ENCODE measurements at regions not wholly inside any gene's neighbourhood (a gene's known extent, or its start where the extent isn't known, plus 50 kb on each side); places are given as distances from the start of the nearest gene placed in this dataset.

GRCh38 chr1:29455781-29456180 is 219.5 kb downstream of the PTPRU start:
- no peak for DNase-seq

DNA sequence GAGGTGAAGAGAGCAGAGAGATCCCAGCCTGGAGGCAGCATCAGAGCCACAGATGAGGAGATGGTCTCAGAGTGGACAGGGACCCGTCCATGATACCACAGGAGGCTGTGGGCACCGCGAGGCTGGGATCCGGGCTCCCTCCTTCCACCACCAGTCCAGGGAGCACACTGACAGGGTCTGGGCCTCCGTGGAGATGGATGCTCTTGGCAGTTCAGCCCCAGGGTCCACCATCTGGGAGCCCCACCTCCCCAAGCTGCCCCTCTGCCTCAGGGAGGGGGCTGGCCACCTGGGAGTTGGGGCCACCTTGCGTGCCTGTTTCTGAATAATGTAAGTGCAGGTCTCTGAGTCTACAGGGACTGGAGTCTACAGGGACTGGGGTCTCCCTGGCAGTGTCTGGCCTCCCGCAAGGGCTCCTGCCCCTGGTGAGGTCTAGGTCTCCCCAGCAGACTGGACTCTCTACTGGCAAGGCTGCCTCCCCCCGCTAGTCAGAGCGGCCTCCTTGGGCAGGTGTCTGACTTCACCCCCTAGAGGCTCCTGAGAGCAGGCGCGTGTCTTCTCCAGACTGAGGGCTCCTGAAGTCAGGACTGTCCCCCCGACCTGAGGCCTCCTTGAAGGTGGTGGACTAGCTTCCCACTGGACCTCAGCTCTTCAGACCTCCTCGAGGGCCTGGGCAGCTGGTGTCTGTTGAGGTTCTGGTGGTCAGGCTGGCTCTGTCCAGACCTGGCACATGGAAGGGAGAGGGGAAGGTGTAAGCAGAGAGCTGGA is 218.5 kb downstream of the PTPRU start:
- no peak for DNase-seq

GRCh38 chr1:29453502-29454240 is 217.3 kb downstream of the PTPRU start:
- peak; percentile 78 for DNase-seq

DNA sequence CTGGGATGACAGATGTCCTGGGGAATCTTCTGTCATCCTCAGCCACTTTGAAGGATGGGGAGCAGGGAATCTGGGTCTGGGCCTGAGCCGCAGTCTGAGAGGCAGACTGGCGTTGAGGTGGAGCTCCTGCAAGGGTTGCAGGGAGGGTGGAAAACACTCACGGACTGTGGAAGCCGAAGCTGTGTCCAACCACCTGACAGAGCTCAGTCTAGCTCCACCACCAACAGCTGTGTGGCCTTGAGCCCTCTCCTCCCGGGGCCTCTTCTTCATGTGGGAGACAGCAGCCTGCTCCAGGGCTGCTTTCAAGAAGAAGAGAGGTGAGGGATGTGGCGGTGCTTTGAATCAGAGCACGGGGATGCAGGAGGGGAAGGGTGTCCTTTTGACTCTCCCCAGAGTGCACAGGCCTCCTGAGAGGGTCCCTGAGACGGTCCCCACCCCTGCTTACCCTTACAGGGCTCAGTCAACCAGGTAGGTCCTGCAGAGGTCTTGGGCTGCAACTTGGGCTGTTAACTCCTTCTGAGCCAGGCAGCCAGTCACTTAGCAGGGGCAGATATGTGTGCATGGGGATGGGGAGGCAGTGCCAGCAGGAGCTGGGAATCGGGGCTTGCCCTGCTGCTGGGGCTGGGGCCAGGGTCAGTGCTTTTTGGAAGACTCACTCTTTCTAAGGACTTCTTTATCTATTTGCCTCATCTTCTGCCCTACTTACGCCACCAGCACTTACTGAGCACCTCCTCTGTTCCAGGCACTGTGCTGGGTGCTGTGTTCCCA is 216.3 kb downstream of the PTPRU start:
- no peak for DNase-seq

DNA sequence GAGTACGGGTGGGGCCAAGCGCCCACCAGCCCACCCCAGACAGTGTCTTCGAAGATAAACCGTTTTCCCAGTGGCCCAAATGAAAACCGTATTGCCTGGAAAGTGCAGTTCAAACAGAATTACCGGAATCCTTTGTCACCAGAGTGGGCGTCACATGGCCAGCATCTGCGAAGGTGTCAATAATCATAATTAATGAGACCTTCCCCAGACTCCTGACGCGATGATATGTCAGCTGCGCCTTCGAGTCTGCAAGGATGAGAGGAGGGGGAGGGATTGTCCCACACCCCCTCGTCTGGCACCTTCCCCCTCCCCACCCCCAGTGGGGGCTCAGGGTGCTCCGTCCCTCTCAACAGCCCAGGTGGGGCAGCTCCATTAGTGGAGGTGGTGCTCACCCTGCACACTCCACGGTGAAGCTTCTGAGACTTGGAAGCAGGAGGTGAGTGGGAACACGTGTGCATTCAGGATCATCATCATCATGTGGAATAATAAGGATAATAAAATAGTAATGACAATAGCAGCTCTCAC is 215.1 kb downstream of the PTPRU start:
- DNase-seq = no peak

GRCh38 chr1:29450591-29450990 is 214.3 kb downstream of the PTPRU start:
- DNase-seq = no peak

DNA sequence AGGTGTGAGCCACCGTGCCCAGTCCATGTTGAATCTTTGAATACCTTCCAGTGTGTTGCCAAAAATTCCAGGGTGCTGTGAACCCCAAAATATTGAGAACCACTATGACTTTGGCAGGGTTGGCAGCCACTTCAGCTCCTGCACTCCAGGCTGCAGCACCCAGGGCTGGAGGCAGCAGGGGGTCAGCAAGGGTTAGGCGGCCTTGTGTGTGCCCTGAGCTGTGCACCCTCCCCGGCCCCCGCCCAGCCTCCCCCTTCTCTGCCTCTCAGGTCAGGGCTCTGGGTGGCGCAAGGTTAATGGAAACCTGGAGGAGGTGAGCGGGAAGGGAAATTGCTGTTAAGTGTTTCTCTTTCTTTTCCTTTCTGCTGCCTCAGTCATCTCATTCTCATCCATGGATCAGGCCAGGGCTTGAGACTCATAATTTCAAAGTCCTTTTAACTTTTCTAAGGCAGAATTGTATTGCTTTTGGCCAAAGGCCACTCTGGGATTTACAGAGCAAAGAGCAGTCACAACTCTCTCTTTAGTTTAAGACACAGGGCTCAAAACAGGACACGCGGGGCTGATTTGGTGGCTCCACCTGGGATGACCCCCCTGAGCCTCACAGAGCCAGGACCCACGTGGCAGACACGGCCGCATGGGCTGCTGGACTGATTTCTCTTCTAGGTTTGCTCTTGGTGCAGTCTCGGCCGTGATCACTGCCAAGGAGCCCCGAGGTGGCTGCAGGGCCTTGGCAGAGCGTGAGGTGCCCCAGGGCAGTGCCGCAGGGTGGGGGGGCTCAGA is 212.3 kb downstream of the PTPRU start:
- no peak for DNase-seq

DNA sequence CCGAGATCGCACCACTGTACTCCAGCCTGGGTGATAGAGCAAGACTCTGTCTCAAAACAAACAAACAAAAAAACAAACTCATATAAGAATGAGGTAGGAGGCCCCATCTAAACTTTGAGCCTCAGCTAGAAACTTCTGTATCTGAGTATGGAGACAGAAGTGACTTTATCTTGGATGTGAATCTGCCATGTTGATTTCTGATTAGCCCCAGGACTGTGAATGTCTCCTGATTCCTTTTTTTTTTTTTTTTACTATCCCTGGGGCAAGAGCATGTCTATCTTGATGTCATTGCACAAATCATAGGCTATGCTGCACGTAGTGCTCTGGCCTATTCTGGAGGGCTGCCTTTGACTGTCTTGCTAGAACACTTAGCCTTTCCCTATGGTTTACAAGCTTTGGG is 211.0 kb downstream of the PTPRU start:
- no peak for DNase-seq

DNA sequence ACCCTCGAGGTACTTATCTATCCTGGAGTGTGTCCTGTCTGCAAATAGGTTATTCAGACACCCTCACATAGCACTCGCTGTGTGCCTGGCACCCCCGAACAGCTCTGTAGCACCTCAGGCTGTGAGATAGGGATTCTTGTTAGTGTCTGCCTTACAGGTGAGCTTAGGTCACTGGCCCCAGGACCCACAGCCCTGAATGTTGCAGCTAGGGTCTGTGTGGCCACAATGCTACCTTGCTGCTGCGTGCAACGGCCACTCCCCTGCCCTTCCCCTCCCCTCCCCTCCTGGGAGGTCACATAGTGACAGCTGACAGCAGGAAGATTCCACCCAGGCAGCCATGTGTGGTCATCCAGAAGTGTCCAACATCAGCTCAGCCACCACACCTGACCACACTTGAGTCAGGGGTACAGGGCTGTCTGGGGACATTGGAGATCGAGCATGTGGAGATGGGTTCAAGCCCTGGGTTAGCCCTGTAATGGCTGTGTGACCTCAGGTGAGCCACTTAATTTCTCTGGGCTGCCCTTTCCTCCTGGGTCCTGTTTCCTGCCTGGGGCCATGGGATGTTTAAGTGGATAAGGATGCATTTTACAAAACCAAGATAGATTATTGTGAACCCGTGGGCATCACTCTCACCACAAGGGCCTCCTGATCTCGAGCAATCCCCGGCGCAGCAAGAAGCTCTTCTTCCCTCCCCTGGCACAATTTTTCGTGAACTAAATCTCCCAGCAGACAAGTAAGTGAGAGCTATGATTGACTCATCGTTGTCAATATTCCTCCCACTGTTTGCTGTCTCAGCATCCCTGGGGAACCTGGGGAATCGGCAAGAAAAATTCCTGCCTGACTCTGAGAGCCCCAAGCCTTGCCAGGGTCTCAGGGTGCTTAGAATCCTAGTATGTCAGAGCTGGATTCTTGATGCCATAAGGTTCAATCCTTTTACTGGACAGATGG is 208.7 kb downstream of the PTPRU start:
- no peak for DNase-seq

- no peak for DNase-seq
Observed at GRCh38 chr1:29444081-29444715, 207.9 kb downstream of the PTPRU start.

- DNase-seq = no peak
Observed at GRCh38 chr1:29441916-29442668, 205.8 kb downstream of the PTPRU start.

DNA sequence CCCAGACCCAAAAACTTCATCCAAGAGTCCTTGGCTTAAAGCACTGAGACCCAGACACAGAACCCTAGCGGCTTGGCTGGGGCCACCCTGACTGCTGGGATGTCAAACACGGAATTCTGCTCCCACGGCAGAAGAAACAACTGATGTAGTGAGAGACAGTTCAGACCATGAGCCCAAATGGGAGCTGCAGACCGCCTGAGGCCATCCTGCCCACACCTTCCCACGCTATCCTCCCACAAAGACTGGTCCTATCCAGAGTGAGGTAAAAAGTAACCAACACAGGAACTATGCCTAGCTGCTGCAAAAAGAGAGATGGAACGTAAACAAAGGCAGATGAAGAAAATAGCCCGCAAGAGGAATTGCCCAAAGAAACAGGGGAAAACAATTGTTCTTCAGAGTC is 203.3 kb downstream of the PTPRU start:
- no peak for DNase-seq

- no peak for DNase-seq
Observed at GRCh38 chr1:29438991-29439390, 202.7 kb downstream of the PTPRU start.

DNA sequence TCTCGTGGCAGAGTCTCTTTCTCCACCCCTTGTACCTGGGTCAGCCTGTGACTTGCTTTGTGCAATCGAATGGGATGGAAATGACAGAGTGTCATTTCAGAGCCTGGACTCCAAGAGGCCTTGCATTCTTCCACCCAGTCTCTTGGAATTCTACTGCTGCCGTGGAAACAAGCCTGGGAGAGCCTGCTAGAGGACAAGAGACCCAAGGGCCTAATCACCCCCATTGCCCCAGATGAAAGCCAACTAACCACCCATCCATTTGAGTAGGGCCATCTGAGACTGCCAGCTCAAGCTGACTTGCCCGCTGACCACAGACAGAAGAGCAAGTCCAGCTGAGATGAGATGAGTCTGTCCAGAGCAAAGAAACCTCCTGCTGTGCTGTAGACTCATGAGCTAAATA is 201.6 kb downstream of the PTPRU start:
- no peak for DNase-seq

DNA sequence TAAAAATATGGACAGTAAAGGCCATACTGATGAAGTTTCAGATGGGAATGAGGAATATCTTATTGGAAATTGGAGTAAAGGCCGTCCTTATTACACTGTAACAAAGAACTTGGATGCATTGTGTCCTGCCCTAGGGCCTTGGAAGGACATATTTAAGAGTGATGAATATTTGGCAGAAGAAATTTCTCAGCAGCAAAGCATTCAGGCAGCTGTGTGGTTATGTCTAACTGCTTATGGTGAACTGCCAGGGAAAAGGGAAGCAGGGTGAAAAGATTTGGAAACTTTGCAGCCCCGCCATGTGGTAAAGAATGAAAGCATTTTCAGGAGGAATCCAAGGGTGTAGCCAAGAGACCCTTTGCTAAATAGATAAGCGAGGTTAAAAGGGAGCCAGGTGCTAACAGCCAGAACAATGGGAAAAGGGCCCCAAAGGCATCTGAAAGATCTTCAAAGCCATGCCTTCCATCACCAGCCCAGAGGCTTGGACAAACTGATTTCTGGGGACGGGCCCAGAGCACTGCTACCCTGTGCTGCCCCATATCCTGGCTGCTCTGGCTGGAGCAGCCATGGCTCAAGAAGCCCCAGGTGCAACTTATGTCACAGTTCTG is 200.0 kb downstream of the PTPRU start:
- no peak for DNase-seq

- no peak for DNase-seq
Observed at GRCh38 chr1:29433830-29434229, 197.5 kb downstream of the PTPRU start.

DNA sequence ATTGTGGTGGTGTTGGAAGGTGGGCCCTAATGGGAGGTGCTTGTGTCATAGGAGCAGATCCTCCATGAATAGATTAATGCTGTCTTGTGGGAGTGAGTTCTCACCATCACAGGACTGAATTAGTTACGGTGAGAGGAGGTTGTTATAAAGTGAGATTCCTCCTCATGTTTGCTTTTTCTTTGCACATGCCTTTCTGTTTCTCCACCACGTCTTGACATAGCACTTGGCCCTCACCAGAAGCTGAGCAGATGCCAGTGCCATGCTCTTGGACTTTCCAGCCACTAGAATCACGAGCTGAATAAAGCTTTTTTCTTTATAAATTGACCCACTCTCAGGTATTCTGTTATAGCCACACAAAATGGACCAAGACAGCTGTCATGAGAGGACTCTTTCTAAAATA is 194.8 kb downstream of the PTPRU start:
- DNase-seq = no peak

DNA sequence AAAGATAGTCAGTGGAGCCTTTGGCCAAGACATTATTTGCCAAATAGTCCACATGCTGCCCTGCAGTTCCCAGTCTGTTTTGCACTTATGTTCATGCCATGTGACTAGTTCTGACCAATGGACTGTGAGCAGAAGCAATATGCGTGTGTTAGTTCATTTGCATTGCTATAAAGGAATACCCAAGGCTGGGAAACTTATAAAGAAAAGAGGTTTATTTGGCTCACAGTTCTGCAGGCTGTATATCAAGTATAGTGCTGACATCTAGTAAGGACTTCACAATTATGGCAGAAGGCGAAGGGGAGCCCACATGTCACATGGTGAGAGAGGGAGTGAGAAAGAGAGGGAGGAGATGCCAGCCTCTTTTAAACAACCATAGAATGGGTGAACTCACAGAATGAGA is 193.3 kb downstream of the PTPRU start:
- DNase-seq = no peak

GRCh38 chr1:29428997-29429396 is 192.7 kb downstream of the PTPRU start:
- DNase-seq = no peak

GRCh38 chr1:29428280-29428615 is 191.9 kb downstream of the PTPRU start:
- no peak for DNase-seq

All from NCI-H510A treated with DMSO at 0.1 percent for 48 hours (cell line).